GM12891 (cell line): ENCODE measurements at regions not wholly inside any gene's neighbourhood (a gene's known extent, or its start where the extent isn't known, plus 50 kb on each side); places are given as distances from the start of the nearest gene placed in this dataset.

Source experiments
- PAX5 ChIP-seq: IDR thresholded peaks from 2 replicates; pipeline ENCODE4 v1.6.1; 2011; ENCODE audit warnings: low read length, moderate library complexity, mild to moderate bottlenecking; ENCODE audit not compliant: insufficient read depth, severe bottlenecking
- POLR2A ChIP-seq: IDR thresholded peaks from 2 replicates; pipeline ENCODE4 v1.6.1; 2011; ENCODE audit warnings: low read depth, low read length, control low read depth
- POLR2AphosphoS5 ChIP-seq: IDR thresholded peaks from 2 replicates; pipeline ENCODE4 v1.6.1; 2011; ENCODE audit warnings: low read depth, low read length, control low read depth
- SPI1 ChIP-seq: IDR thresholded peaks from 2 replicates; pipeline ENCODE4 v1.6.1; 2011; ENCODE audit warnings: low read depth, low read length, control low read depth
- TAF1 ChIP-seq: IDR thresholded peaks from 2 replicates; pipeline ENCODE4 v1.6.1; 2011; ENCODE audit warnings: low read depth, low read length, control low read depth

DNA sequence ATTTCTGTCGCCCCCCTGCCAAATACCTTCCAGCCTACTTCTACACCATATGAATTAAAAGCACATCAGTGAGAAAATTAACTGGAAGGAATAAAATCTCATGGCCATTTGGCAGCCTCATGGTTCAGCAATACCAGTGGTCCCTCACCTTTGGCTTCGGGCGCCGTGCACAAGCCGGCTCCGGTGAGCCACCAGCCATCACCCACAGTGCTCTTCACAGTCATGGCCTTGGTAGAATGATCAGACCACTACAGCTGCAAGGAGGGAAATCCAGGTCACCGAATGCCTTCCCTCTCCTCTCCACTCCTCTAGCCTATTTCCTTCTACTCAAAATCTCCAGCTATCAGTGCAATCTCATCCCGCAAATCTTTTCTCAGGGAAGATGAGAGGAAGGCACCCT, 239.1 kb downstream of the C1D start:
- TF ChIP-seq SPI1 (no peak), PAX5 (no peak), POLR2AphosphoS5 (no peak), POLR2A (no peak), TAF1 (no peak)
